GM19468 (cell line): ENCODE measurements at regions not wholly inside any gene's neighbourhood (a gene's known extent, or its start where the extent isn't known, plus 50 kb on each side); places are given as distances from the start of the nearest gene placed in this dataset.
"Not testable (repeated sequence)": the region's sequence is repeated elsewhere in the genome, so short reads cannot be mapped to it uniquely, and the experiment has no call there.

Experiments used
- ATAC-seq: cut with Tn5 transposase; IDR thresholded peaks from one replicate; pipeline ENCODE4 v1.9.1; 2021; ENCODE audit warnings: mild to moderate bottlenecking, moderate library complexity, moderate number of reproducible peaks; ENCODE audit not compliant: unreplicated experiment; ENCODE audit errors: extremely low read depth

- ATAC-seq, result no peak
These were observed 733.2 kb upstream of the KLHL1 start for GRCh38 chr13:70841240-70842061.

GRCh38 chr13:70835371-70835770 is 727.1 kb upstream of the KLHL1 start:
- ATAC-seq, result no peak

- ATAC-seq, result no peak
These were observed 721.5 kb upstream of the KLHL1 start for GRCh38 chr13:70829748-70830147.

GRCh38 chr13:70817576-70817975 is 709.3 kb upstream of the KLHL1 start:
- no peak for ATAC-seq

- ATAC-seq, result no peak
These were observed 708.6 kb upstream of the KLHL1 start for GRCh38 chr13:70816853-70817252.

- no peak for ATAC-seq
These were observed 706.4 kb upstream of the KLHL1 start for GRCh38 chr13:70814684-70815083.

- ATAC-seq, result no peak
These were observed 704.2 kb upstream of the KLHL1 start for GRCh38 chr13:70812481-70812880.

- no peak for ATAC-seq
These were observed 701.3 kb upstream of the KLHL1 start for GRCh38 chr13:70809588-70809987.

- no peak for ATAC-seq
These were observed 690.1 kb upstream of the KLHL1 start for GRCh38 chr13:70798385-70798784.

- ATAC-seq, result no peak
These were observed 687.2 kb upstream of the KLHL1 start for GRCh38 chr13:70795484-70795883.

GRCh38 chr13:70792121-70792520 is 683.9 kb upstream of the KLHL1 start:
- ATAC-seq, result no peak

GRCh38 chr13:70789751-70790150 is 681.5 kb upstream of the KLHL1 start:
- ATAC-seq, result no peak

- ATAC-seq, result no peak
These were observed 679.8 kb upstream of the KLHL1 start for GRCh38 chr13:70788074-70788473.

- ATAC-seq, result no peak
These were observed 676.1 kb upstream of the KLHL1 start for GRCh38 chr13:70784207-70784989.

GRCh38 chr13:70769817-70770216 is 661.6 kb upstream of the KLHL1 start:
- ATAC-seq, result no peak

- ATAC-seq, result no peak
These were observed 650.7 kb upstream of the KLHL1 start for GRCh38 chr13:70758932-70759331.

GRCh38 chr13:70756088-70756487 is 647.8 kb upstream of the KLHL1 start:
- no peak for ATAC-seq

GRCh38 chr13:70755456-70755855 is 647.2 kb upstream of the KLHL1 start:
- ATAC-seq, result no peak

- no peak for ATAC-seq
These were observed 639.0 kb upstream of the KLHL1 start for GRCh38 chr13:70747262-70747661.

GRCh38 chr13:70746469-70746868 is 638.2 kb upstream of the KLHL1 start:
- ATAC-seq, result not testable (repeated sequence)

- ATAC-seq, result no peak
These were observed 628.5 kb upstream of the KLHL1 start for GRCh38 chr13:70736622-70737317.
